ENCODE measurements at regions not wholly inside any gene's neighbourhood (a gene's known extent, or its start where the extent isn't known, plus 50 kb on each side); places are given as distances from the start of the nearest gene placed in this dataset.
A peak's percentile ranks its signal among the peaks of the same experiment; 100 is the strongest.

- no peak for ATAC-seq
- Histone ChIP-seq H3K9me3 (no peaks in the 10 kb centered on the region), H3K36me3 (no peaks in the 10 kb centered on the region), H3K27me3 (no peaks in the 10 kb centered on the region), H3K4me3 (no peak overlapping the region), H3K4me1 (peaks cover 0 to 18% (median 0%) of the 10 kb centered on the region in 3 donors), H3K27ac (peak overlapping the region; percentile 24 to 70 (median 54))
- TF ChIP-seq POLR2AphosphoS5 (IDR thresholded peaks at IDR 0.05), result no peak
- WGBS, 2 donors (ENCODE audit: low coverage in 1 of 2), result 75 to 80% methylated on average over 8 to 9 of the region's 9 CpGs
Observed at GRCh38 chr1:95339377-95339776, 105.4 kb downstream of the RWDD3 start.

- no peaks in the 10 kb centered on the region for H3K27me3 ChIP-seq
- peak; percentile 79 for ATAC-seq
- no peaks in the 10 kb centered on the region for H3K36me3 ChIP-seq
- TF ChIP-seq EP300 (IDR thresholded peaks at IDR 0.05) (no peak), POLR2A (IDR thresholded peaks at IDR 0.05) (no peak), POLR2AphosphoS5 (IDR thresholded peaks at IDR 0.05) (no peak), CTCF (IDR thresholded peaks at IDR 0.05) (no peak)
- no peaks in the 10 kb centered on the region for H3K9me3 ChIP-seq
- no peak overlapping the region for H3K4me3 ChIP-seq
- WGBS, 2 donors (ENCODE audit: low coverage in 1 of 2), result 14 to 25% methylated on average over 2 of the region's 2 CpGs
- H3K4me1 ChIP-seq, result peaks cover 0 to 18% (median 0%) of the 10 kb centered on the region in 3 donors
- peak overlapping the region; percentile 24 to 70 (median 54) for H3K27ac ChIP-seq
Observed at GRCh38 chr1:95340061-95340460, 106.1 kb downstream of the RWDD3 start.

- TF ChIP-seq POLR2A (IDR thresholded peaks at IDR 0.05) (no peak), CTCF (IDR thresholded peaks at IDR 0.05) (no peak), POLR2AphosphoS5 (IDR thresholded peaks at IDR 0.05) (no peak), EP300 (IDR thresholded peaks at IDR 0.05) (no peak)
- no peaks in the 10 kb centered on the region for H3K36me3 ChIP-seq
- H3K4me3 ChIP-seq, result no peak overlapping the region
- no peak for ATAC-seq
- no peak overlapping the region for H3K27ac ChIP-seq
- no peaks in the 10 kb centered on the region for H3K9me3 ChIP-seq
- no peaks in the 10 kb centered on the region for H3K27me3 ChIP-seq
- peaks cover 0 to 3% (median 0%) of the 10 kb centered on the region in 3 donors for H3K4me1 ChIP-seq
- 38 to 42% methylated on average over 2 of the region's 2 CpGs for WGBS, 2 donors (ENCODE audit: low coverage in 1 of 2)
Observed at GRCh38 chr1:95352767-95353166, 118.8 kb downstream of the RWDD3 start.

- Histone ChIP-seq H3K36me3 (no peaks in the 10 kb centered on the region), H3K9me3 (no peaks in the 10 kb centered on the region), H3K4me1 (peaks cover 0 to 3% (median 0%) of the 10 kb centered on the region in 3 donors), H3K27ac (no peak overlapping the region), H3K27me3 (no peaks in the 10 kb centered on the region), H3K4me3 (no peak overlapping the region)
- no peak for TF ChIP-seq CTCF (IDR thresholded peaks at IDR 0.05)
- TF ChIP-seq EP300 (IDR thresholded peaks at IDR 0.05), result no peak
- no peak for TF ChIP-seq POLR2AphosphoS5 (IDR thresholded peaks at IDR 0.05)
- TF ChIP-seq POLR2A (IDR thresholded peaks at IDR 0.05), result no peak
- no peak for ATAC-seq
- 25 to 67% methylated on average over 2 to 3 of the region's 3 CpGs for WGBS, 2 donors (ENCODE audit: low coverage in 1 of 2)
Observed at GRCh38 chr1:95353194-95353593, 119.2 kb downstream of the RWDD3 start.

GRCh38 chr1:95364546-95364945 is 130.5 kb downstream of the RWDD3 start:
- Histone ChIP-seq H3K27ac (no peak overlapping the region), H3K4me1 (no peaks in the 10 kb centered on the region), H3K36me3 (no peaks in the 10 kb centered on the region), H3K9me3 (no peaks in the 10 kb centered on the region), H3K4me3 (no peak overlapping the region), H3K27me3 (no peaks in the 10 kb centered on the region)
- WGBS, 2 donors (ENCODE audit: low coverage in 1 of 2), result 89 to 91% methylated on average over 1 of the region's 1 CpG
- ATAC-seq, result no peak
- no peak for TF ChIP-seq CTCF (IDR thresholded peaks at IDR 0.05)
- TF ChIP-seq POLR2AphosphoS5 (IDR thresholded peaks at IDR 0.05), result no peak
- no peak for TF ChIP-seq EP300 (IDR thresholded peaks at IDR 0.05)
- no peak for TF ChIP-seq POLR2A (IDR thresholded peaks at IDR 0.05)
